PC-3 (cell line): ENCODE measurements at regions not wholly inside any gene's neighbourhood (a gene's known extent, or its start where the extent isn't known, plus 50 kb on each side); places are given as distances from the start of the nearest gene placed in this dataset.

Experiments used
- EZH2 ChIP-seq: fragments of 300-600 bp; sonication (generic); IDR thresholded peaks from one replicate; pipeline ENCODE4 v1.6.1; 2017; ENCODE audit warnings: antibody characterized with exemption, mild to moderate bottlenecking, low read length; ENCODE audit not compliant: unreplicated experiment
- TF ChIP-seq, protein P1 (sequence below): fragments of 300-600 bp; sonication (generic); conservative IDR thresholded peaks from 2 replicates; pipeline ENCODE4 v1.5.1; 2017; ENCODE audit warnings: antibody characterized with exemption, low read depth, mild to moderate bottlenecking, low read length

DNA sequence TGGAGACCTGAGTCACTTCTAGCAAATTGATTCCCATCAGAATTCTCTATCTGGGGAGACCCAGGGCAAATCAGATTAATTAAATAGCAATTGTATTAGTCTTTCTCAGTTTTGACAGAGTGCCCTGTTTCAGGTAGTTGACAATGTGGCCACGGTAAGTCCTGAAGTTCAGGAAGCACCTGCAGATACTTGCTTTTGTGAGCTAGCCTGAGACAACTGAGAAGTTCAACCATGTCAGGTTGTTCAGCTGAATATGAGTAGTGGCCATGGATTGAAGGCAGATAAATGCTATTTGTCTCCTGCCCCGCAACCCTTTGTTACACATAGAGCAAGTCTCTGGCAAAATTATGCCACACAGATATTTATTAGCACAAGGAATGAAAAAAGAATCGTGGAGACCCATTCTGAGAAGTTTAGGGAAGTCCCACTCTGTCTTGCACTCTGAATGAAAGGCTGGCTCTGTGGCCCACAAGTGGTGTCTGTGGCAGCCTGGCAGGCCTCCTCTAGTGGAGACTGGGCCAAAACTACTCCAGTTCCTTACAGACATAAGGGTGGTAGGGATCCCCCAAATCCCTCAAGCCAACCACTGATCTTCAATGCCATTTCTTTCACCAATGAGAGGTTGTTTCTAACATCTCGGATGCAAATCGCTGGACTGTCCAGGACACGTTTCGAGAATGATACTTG is 61.3 kb downstream of the POU3F3 start:
- TF ChIP-seq, protein P1, sequence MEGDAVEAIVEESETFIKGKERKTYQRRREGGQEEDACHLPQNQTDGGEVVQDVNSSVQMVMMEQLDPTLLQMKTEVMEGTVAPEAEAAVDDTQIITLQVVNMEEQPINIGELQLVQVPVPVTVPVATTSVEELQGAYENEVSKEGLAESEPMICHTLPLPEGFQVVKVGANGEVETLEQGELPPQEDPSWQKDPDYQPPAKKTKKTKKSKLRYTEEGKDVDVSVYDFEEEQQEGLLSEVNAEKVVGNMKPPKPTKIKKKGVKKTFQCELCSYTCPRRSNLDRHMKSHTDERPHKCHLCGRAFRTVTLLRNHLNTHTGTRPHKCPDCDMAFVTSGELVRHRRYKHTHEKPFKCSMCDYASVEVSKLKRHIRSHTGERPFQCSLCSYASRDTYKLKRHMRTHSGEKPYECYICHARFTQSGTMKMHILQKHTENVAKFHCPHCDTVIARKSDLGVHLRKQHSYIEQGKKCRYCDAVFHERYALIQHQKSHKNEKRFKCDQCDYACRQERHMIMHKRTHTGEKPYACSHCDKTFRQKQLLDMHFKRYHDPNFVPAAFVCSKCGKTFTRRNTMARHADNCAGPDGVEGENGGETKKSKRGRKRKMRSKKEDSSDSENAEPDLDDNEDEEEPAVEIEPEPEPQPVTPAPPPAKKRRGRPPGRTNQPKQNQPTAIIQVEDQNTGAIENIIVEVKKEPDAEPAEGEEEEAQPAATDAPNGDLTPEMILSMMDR, result no peak
- TF ChIP-seq EZH2, result no peak
